Liver (tissue), 7 donors: ENCODE measurements at regions not wholly inside any gene's neighbourhood (a gene's known extent, or its start where the extent isn't known, plus 50 kb on each side); places are given as distances from the start of the nearest gene placed in this dataset.

Source experiments
- DNase-seq: peaks from one replicate; pipeline ENCODE4 v3.0.0-alpha.2; 2017; ENCODE audit warnings: low spot score
- H3K27ac ChIP-seq, 2 donors: one replicate each; pipeline ENCODE4 v1.7.0; 2013; ENCODE audit warnings: inconsistent platforms in 2 of 2, low read length in 2 of 2, control low read depth in 1 of 2, low read depth in 1 of 2, mild to moderate bottlenecking in 1 of 2
- H3K27me3 ChIP-seq, 4 donors: one replicate each; pipeline versions ENCODE4 v1.6.1 to v1.7.0; 2013; ENCODE audit warnings: low read length in 3 of 4, inconsistent platforms in 1 of 4, mild to moderate bottlenecking in 1 of 4, moderate library complexity in 1 of 4; ENCODE audit not compliant: control insufficient read depth in 4 of 4, insufficient read depth in 4 of 4
- H3K36me3 ChIP-seq, 4 donors: one replicate each; pipeline versions ENCODE4 v1.6.1 to v1.7.0; 2013; ENCODE audit warnings: low read length in 3 of 4, mild to moderate bottlenecking in 3 of 4, low read depth in 1 of 4, moderate library complexity in 1 of 4; ENCODE audit not compliant: control insufficient read depth in 4 of 4, insufficient read depth in 3 of 4
- H3K4me1 ChIP-seq, 4 donors: one replicate each; pipeline versions ENCODE4 v1.6.1 to v1.7.0; 2013; ENCODE audit warnings: low read length in 3 of 4, mild to moderate bottlenecking in 3 of 4, moderate library complexity in 1 of 4; ENCODE audit not compliant: control insufficient read depth in 4 of 4, insufficient read depth in 4 of 4
- H3K4me3 ChIP-seq, 3 donors: one replicate each; pipeline versions ENCODE4 v1.6.1 to v1.7.0; 2013; ENCODE audit warnings: low read length in 3 of 3, control low read depth in 1 of 3, low read depth in 1 of 3, mild to moderate bottlenecking in 1 of 3
- H3K9ac ChIP-seq, 2 donors: one replicate each; pipeline ENCODE4 v1.7.0; 2013; ENCODE audit warnings: low read length in 2 of 2, mild to moderate bottlenecking in 2 of 2, moderate library complexity in 2 of 2, control low read depth in 1 of 2, low read depth in 1 of 2
- H3K9me3 ChIP-seq, 4 donors: one replicate each; pipeline versions ENCODE4 v1.6.1 to v1.7.0; 2013; ENCODE audit warnings: low read length in 3 of 4; ENCODE audit not compliant: control insufficient read depth in 4 of 4
- ATF3 ChIP-seq: IDR thresholded peaks from 2 replicates; pipeline ENCODE4 v1.6.1; 2016; ENCODE audit warnings: antibody characterized with exemption
- FOXA1 ChIP-seq: IDR thresholded peaks from 2 replicates; pipeline ENCODE4 v1.6.1; 2016; ENCODE audit warnings: antibody characterized with exemption
- HNF4G ChIP-seq: IDR thresholded peaks from 2 replicates; pipeline ENCODE4 v1.6.1; 2016; ENCODE audit warnings: antibody characterized with exemption
- JUND ChIP-seq, 2 donors: IDR thresholded peaks; 2 replicates each; pipeline ENCODE4 v1.6.1; 2016; ENCODE audit warnings: antibody characterized with exemption in 2 of 2
- RAD21 ChIP-seq, 2 donors: IDR thresholded peaks; 2 replicates each; pipeline ENCODE4 v1.6.1; 2016; ENCODE audit warnings: antibody characterized with exemption in 2 of 2, mild to moderate bottlenecking in 2 of 2
- REST ChIP-seq: IDR thresholded peaks from 2 replicates; pipeline ENCODE4 v1.6.1; 2016; ENCODE audit warnings: antibody characterized with exemption, mild to moderate bottlenecking
- RXRA ChIP-seq, 2 donors: IDR thresholded peaks; 2 replicates each; pipeline ENCODE4 v1.6.1; 2017 to 2018; ENCODE audit warnings: antibody characterized with exemption in 2 of 2, mild to moderate bottlenecking in 1 of 2
- SP1 ChIP-seq: IDR thresholded peaks from 2 replicates; pipeline ENCODE4 v1.6.1; 2018; ENCODE audit warnings: antibody characterized with exemption, mild to moderate bottlenecking
- YY1 ChIP-seq: IDR thresholded peaks from 2 replicates; pipeline ENCODE4 v1.6.1; 2016; ENCODE audit warnings: antibody characterized with exemption, mild to moderate bottlenecking
- WGBS: extraction: QIAGEN DNeasy Blood & Tissue Kit; methylation state at CpG from one replicate; pipeline ENCODE4 v1.1.7; 2013; 5-methylcytosine and 5-hydroxymethylcytosine counted together
- donor health status: healthy.
- donor health status: healthy.
- donor health status: healthy.
- donor health status: healthy.

- no peak for TF ChIP-seq HNF4G
- no peak for TF ChIP-seq FOXA1
- no peak for TF ChIP-seq JUND (IDR thresholded peaks at IDR 0.05)
- Histone ChIP-seq H3K4me3 (no peak overlapping the region), H3K27me3 (no peaks in the 10 kb centered on the region), H3K9ac (no peak overlapping the region), H3K27ac (no peak overlapping the region), H3K4me1 (no peaks in the 10 kb centered on the region), H3K36me3 (no peaks in the 10 kb centered on the region), H3K9me3 (peaks cover 0 to 3% (median 0%) of the 10 kb centered on the region in 4 donors)
- DNase-seq: no peak
- 92% methylated on average over 3 of the region's 3 CpGs for WGBS
These were observed 67.8 kb downstream of the NRN1 start for GRCh38 chr6:5938934-5939333.

- TF ChIP-seq YY1: no peak
- 76% methylated on average over 19 of the region's 19 CpGs for WGBS
- DNase-seq: no peak
- H3K27me3 ChIP-seq: no peaks in the 10 kb centered on the region
- H3K4me3 ChIP-seq: no peak overlapping the region
- no peaks in the 10 kb centered on the region for H3K9me3 ChIP-seq
- H3K27ac ChIP-seq: no peak overlapping the region
- H3K36me3 ChIP-seq: no peaks in the 10 kb centered on the region
- no peaks in the 10 kb centered on the region for H3K4me1 ChIP-seq
- no peak overlapping the region for H3K9ac ChIP-seq
These were observed 68.6 kb downstream of the NRN1 start for GRCh38 chr6:5937936-5938706.

- WGBS: 77% methylated on average over 14 of the region's 14 CpGs
- no peaks in the 10 kb centered on the region for H3K27me3 ChIP-seq
- H3K9ac ChIP-seq: no peak overlapping the region
- no peak overlapping the region for H3K4me3 ChIP-seq
- TF ChIP-seq SP1 (no peak), REST (no peak), RAD21 (IDR thresholded peaks at IDR 0.05) (no peak), RXRA (IDR thresholded peaks at IDR 0.05) (no peak), ATF3 (no peak)
- no peaks in the 10 kb centered on the region for H3K9me3 ChIP-seq
- H3K36me3 ChIP-seq: no peaks in the 10 kb centered on the region
- DNase-seq: no peak
- no peak overlapping the region for H3K27ac ChIP-seq
- no peaks in the 10 kb centered on the region for H3K4me1 ChIP-seq
These were observed 69.4 kb downstream of the NRN1 start for GRCh38 chr6:5937169-5937909.
